NCI-H345 (cell line): ENCODE measurements at regions not wholly inside any gene's neighbourhood (a gene's known extent, or its start where the extent isn't known, plus 50 kb on each side); places are given as distances from the start of the nearest gene placed in this dataset.
A peak's percentile ranks its signal among the peaks of the same experiment; 100 is the strongest.

ENCODE experiments used
- DNase-seq: peaks from one replicate; lab custom pipeline; 2025; lab: John Stamatoyannopoulos, UW

- no peak for DNase-seq
Observed at GRCh38 chr7:22561895-22562593, 62.1 kb upstream of the STEAP1B start.

- DNase-seq: peak; percentile 11
Observed at GRCh38 chr7:22561321-22561811, 61.4 kb upstream of the STEAP1B start.

- peak; percentile 80 for DNase-seq
Observed at GRCh38 chr7:22559829-22560489, 60.0 kb upstream of the STEAP1B start.

GRCh38 chr7:22557167-22557566 is 57.2 kb upstream of the STEAP1B start:
- DNase-seq: no peak

GRCh38 chr7:22555476-22555875 is 55.5 kb upstream of the STEAP1B start:
- no peak for DNase-seq

GRCh38 chr7:22554184-22554583 is 54.2 kb upstream of the STEAP1B start:
- DNase-seq: no peak

- no peak for DNase-seq
Observed at GRCh38 chr7:22551768-22552513, 52.0 kb upstream of the STEAP1B start.

GRCh38 chr7:22550514-22551030 is 50.6 kb upstream of the STEAP1B start:
- DNase-seq: no peak

- DNase-seq: peak; percentile 91
Observed at GRCh38 chr7:22549667-22550513, 49.9 kb upstream of the STEAP1B start.
